NCI-H1930 (cell line): ENCODE measurements at regions not wholly inside any gene's neighbourhood (a gene's known extent, or its start where the extent isn't known, plus 50 kb on each side); places are given as distances from the start of the nearest gene placed in this dataset.
A peak's percentile ranks its signal among the peaks of the same experiment; 100 is the strongest.

Source experiments
- DNase-seq, 2 experiments: peaks; one replicate each; lab custom pipeline; 2025; lab: John Stamatoyannopoulos, UW

DNA sequence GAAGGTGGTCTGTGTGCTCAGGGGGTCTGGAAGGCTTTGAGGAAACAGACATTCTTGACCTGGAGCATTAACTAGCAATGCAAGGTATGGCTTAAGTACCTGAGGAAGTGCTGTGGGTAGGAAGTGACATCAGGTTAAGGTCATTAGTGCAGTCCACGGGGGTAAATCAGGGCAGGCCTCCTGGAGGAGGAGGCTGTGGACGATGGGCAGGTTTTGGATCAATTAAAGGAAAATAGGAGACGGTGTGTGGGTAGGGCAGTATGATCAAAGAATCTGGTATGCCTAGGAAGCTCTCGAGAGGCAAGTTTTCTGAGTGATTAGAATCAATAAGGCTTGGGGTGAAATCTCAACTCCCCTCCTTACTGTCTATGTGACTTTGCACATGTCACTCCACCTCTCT is 295.3 kb downstream of the AACS start:
- no peak for DNase-seq

DNA sequence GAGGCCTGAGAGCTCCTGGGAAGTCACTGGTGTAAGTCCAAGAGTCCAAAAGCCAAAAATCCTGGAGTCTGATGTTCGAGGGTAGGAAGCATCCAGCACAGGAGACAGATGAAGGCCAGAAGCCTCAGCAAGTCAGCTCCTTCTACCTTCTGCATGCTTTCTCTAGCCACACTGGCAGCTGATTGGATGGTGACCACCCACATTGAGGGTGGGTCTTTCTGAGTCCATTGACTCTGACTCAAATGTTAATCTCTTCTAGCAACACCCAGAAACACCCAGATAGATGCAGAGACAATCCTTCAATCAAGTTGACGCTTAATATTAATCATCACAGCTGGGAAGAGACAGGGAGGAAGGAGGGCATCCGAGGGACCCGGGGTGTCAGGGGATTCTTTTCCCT is 305.8 kb downstream of the AACS start:
- DNase-seq, result no peak

DNA sequence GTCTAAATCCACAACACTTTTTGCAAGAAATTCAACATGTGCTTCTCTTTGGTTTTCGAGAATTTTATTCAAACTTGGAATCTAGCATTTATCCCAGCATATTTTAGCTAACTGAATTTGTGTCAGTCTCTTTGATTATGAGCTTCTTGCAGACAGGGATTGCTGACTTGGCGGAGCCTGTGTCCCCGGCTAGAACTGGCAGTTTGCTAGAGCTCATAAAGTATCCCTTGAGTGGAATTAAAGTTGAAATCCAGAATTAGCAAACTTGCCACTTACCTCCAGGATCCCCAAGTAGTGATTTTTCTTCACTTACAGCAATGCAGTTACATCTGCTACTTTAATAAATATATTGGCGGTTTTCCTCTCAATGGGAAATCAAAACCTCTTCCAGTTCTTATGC is 306.9 kb downstream of the AACS start:
- DNase-seq, result no peak

- DNase-seq, result no peak
These were observed 308.1 kb downstream of the AACS start for GRCh38 chr12:125373375-125373774.

DNA sequence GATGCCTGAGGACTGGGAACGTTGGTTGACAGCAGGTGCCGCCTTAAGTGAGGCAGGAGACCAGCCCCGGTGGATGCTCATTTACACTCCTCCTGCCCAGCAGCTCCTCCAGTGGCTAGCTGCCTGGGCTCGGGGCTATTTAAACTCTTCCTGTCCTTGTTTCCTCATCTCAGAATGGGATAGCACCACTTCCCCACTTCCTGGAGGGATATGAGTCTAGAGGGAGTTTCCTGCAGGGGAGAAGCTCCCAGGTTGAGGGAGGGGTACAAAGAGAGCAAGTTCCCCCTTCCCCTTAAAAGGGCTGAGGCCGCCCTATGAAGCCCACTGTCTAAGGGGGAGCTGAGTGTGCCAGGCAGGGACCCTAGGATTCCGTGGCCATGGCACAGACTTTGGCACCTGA is 311.2 kb downstream of the AACS start:
- no peak for DNase-seq

DNA sequence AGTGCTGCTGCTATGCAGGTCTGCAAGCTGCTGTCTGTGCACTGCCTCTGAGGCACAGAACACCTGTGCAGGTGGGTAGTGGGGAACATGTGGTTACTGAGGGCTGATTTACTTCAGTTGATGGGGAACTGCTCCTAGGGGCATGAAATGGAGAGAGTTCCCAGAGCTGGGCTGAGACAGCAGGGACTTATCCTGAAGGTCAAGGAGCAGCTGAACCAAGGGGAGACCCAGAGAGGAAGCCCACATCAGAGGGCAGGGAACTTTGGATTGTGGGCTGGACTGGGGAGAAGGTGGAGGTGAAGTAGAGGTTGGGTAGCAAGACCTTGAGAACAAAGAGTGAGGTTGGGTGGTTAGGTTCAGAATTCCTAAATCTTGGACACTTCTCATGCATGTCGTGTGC is 311.9 kb downstream of the AACS start:
- no peak for DNase-seq

GRCh38 chr12:125381373-125381772 is 316.1 kb downstream of the AACS start:
- DNase-seq, result no peak

DNA sequence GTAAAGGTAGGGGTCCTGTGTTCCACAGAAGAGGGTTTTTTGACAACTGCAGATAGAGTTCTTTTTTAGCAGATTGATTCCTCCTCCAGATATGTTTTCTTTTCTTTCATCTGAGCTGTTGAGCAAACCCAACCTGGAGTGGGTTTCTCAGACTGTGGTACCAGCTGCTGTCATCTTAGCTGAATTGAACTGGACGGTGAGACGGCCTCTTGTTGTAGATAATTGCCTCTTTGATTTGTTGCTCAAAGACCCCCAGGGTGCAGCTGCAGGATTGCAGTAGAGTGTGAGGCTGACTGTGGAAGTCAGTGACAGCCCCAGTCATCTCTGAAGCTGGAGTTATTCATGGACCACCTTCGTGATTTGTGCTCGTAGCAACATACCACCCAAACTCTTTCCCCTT is 317.7 kb downstream of the AACS start:
- DNase-seq, result no peak

DNA sequence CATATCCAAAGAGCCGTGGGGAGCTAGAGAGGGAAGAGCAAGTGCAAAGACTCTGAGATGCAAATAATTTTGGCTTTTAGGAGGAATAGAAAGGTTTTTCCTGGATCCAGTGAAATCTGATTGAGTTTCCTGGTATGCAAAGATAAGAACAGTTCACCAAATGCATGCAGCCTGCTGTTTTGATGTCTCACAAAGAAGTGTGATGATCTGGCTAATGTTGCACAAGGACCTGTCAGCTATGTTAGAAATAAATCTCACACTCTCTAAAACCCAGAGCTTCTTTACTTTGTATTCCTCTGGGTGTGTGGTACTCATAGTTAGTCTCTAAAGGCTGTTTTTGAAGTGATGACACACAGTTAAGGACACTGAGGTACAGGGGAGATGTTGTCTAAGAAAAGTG is 321.4 kb downstream of the AACS start:
- DNase-seq, result no peak

GRCh38 chr12:125387206-125387605 is 322.0 kb downstream of the AACS start:
- no peak for DNase-seq

DNA sequence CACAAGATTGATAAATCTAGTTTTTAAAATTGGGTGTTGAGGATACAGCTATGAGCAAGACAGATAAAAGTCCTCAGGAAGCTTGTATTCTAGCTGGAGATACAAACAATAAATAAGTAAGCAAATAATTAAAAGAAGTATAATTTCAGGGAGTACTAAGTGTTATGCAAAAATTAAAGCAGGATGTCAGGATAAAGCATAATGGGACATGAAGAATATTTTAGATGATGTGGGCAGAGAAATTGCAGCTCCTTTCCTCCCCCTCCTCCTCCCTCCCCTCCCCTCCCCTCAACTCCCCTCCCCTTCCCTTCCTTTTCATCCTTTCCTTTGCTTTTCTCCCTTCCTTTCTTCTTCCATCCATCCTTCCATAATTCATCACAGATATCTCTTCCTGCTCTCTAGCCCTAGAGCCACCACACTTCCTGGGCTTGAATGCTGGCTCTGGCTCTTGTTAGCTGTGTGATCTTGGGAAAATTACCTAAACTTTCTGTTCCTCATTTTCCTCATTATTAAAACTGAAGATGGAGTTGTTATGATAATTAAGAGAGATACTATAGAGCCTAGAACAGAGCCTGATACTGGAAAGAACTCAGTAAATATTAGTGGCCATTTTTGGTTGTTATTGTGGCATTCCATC is 323.9 kb downstream of the AACS start:
- no peak for DNase-seq

- no peak for DNase-seq
These were observed 328.3 kb downstream of the AACS start for GRCh38 chr12:125393569-125393968.

- no peak for DNase-seq
These were observed 330.5 kb downstream of the AACS start for GRCh38 chr12:125395583-125396215.

DNA sequence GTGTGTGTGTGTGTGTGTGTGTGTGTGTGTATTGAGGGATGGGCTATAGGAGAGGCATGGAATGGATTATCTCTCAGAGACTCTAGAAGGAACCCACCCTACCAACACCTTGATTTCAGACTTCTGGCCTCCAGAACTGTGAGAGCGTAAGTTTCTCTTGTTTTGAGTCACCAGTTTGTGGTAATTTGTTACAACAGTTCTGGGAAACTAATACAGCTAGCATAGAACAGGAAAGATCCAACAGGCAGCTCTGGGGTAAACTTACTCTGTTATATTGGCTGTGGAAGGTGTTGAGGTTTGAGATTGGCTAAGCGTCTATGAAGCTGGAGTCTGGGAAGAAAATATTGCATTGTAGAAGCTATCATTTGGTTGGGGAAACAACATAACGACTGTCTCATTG is 334.3 kb downstream of the AACS start:
- DNase-seq, result no peak

DNA sequence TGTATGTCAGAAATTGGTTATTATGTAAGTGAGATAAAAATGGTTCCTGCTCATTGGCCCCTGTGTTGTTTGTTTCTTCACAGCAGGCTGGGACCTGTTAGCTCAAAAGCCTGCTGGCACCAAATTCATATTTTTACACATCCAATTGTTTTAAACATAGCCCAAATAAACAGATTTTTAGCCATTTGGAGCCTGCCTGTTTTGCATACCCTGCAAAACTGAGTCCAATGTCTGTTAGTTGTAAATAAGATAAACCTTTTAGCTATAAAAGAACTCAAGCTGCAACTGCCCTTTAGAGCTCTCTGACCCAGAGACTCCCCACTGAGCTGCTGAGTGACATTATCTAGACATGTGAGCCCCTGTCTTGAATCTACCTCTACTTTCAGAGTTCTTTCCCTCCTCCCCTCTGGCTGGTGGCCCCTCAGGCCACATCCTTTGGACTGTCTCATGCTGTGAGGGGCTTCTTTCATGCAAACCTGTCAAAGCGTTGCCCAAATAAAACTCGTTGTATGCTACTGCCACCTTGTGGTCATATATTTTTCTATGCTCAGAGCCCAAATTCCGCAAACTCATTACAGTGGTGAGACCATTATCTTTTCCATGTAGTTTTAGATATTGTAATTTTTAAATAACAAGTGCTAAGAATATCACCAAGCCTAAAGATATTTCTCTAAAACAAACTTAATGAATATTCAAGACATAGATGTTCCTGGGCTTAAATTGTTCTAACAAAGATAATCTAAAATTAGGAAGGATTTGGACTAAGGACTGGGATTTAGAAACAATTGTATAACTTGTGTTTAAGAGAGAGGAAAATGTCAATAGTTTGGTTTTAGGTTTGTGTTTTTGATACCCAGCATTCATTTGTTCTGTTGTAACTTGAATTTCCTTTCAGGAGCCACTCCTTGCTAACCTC is 337.9 kb downstream of the AACS start:
- peak; percentile 20 to 38 for DNase-seq

GRCh38 chr12:125403843-125404242 is 338.6 kb downstream of the AACS start:
- no peak for DNase-seq

DNA sequence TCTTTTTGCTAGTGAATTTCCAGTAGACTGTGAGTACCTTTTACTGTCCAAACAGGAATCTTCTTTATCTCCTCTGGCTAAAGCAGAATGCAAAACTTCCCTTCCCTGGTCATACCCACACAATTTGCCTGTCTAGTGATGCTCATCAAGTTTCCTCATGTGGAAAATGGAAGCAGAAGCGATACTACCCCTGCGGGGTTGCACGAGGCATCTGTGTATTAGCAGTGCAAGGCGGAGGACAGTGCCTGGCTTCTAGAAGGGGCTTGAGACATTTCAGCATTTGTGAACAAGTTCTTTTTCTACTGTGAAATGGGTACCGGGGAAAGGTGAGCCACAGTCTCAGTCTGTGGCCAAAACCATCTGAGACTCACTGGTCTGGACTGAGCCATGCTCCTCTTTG is 340.9 kb downstream of the AACS start:
- DNase-seq, result no peak

DNA sequence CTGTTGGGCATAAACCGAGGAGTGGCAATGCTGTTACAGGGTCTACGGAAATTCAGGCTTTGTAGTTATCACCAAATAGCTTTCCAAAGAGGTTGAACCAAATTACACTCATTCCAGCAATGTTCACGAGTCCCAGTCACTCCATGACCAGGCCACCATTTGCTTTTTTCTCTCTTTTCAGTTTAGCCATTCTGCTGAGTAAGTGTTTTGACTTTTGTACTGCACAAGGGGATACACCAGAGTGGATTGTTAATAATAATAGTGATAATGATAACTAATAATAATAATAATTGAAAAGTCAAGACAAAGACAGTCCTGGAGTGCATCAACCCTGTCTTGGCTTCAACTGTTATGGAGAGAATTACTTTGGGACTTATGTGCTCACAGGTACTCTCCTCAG is 343.5 kb downstream of the AACS start:
- DNase-seq, result no peak

GRCh38 chr12:125412506-125412905 is 347.3 kb downstream of the AACS start:
- DNase-seq, result no peak

DNA sequence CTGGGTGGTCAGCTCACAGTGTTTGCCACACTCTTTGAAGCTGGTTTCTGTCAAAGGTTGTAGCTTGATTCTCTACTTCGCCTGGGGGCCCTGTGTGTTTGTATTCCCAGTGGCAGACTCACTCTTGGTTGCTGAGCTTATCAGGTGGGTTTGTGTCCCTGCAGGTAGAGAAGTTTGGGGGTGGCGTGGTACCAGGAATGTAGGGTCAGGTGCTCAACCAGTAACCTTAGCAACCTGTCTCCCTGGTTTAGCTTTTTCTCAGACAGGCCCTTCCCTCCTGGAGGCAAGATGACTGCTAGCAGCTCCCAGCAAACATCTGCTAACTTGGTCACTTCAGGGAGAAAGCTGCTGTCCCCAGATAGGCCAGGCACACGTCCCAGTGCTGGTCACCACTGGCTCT is 352.2 kb downstream of the AACS start:
- DNase-seq, result no peak

DNA sequence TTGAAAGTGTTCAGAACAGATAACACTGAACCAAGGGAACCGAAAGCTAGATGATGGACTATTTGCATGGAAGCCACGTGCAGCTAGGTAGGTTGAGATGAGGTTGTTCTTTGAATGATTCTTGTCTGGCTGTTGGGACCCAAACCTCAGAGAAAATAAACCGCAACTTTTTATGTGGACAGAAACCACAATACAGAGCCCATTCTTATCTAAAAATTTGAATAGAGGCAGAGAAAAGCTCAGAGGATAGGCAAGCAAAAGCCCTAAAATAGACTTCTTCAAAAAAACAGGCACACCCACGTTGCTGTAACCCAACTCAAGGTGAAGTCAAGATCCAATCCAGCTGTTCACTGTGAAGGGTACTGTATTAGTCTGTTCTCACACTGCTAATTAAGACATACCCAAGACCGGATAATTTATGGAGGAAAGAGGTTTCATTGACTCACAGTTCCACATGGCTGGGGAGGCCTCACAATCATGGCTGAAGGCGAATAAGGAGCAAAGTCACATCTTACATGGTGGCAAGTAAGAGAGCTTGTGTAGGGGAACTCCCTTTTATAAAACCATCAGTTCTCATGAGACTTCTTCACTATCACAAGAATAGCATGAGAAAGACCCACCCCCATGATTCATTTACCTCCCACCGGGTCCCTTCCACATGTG is 353.8 kb downstream of the AACS start:
- DNase-seq, result no peak

- DNase-seq, result no peak
These were observed 359.7 kb downstream of the AACS start for GRCh38 chr12:125424909-125425308.

DNA sequence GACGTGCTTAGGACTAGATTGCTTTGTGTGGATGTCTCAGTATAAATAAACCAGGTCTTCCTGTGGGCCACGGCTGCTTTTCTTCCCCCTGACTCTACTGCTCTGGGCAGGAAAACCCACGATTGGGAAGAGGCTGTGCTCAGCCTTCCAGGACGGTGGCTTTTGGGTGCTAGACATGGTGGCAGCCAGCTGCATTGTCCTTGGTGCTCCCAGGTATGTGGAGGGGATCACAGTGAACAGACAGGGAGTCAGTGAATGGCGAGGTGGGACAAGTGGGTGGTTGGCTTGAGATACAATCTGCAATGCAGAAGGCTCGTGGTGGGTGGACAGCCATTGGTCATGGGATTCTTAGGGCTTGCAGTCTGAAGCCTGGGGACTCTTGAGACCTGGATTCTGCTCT is 366.3 kb downstream of the AACS start:
- no peak for DNase-seq
